SK-N-MC (cell line): ENCODE measurements at regions not wholly inside any gene's neighbourhood (a gene's known extent, or its start where the extent isn't known, plus 50 kb on each side); places are given as distances from the start of the nearest gene placed in this dataset.
"Not testable (repeated sequence)": the region's sequence is repeated elsewhere in the genome, so short reads cannot be mapped to it uniquely, and the experiment has no call there.

Experiments
- DNase-seq: peaks from one replicate; pipeline ENCODE4 v3.0.0-alpha.2; 2011; ENCODE audit warnings: low read depth, low spot score
- H3K27ac ChIP-seq: fragments of 200-600 bp; sonication (generic); 2 replicates; pipeline ENCODE4 v1.5.1; 2016; ENCODE audit warnings: mixed run types
- H3K36me3 ChIP-seq: fragments of 200-600 bp; sonication (generic); 2 replicates; pipeline ENCODE4 v1.6.1; 2017; ENCODE audit warnings: antibody characterized with exemption, low read length, mixed read lengths; ENCODE audit not compliant: insufficient read depth
- H3K4me3 ChIP-seq: fragments of 200-600 bp; sonication (generic); 2 replicates; pipeline ENCODE4 v1.5.1; 2016
- H3K9ac ChIP-seq: fragments of 200-600 bp; sonication (generic); 2 replicates; pipeline ENCODE4 v1.8.0; 2017; ENCODE audit warnings: mixed run types, mixed read lengths; ENCODE audit not compliant: insufficient read length
- H3K9me3 ChIP-seq: fragments of 200-600 bp; sonication (generic); 2 replicates; pipeline ENCODE4 v1.6.1; 2017; ENCODE audit warnings: low read depth, mild to moderate bottlenecking, antibody characterized with exemption, low read length, moderate library complexity, mixed read lengths
- EZH2 ChIP-seq: fragments of 200-600 bp; sonication (generic); IDR thresholded peaks from one replicate; pipeline ENCODE4 v1.6.1; 2017; ENCODE audit warnings: antibody characterized with exemption
- FOXP2 ChIP-seq: optimal IDR thresholded peaks from 2 replicates; pipeline ENCODE3; 2011; ENCODE audit warnings: mild to moderate bottlenecking, moderate library complexity; ENCODE audit not compliant: insufficient read depth; ENCODE audit errors: extremely low read length, control extremely low read depth
- POLR2AphosphoS5 ChIP-seq: IDR thresholded peaks from 2 replicates; pipeline ENCODE4 v1.6.1; 2012; ENCODE audit warnings: mild to moderate bottlenecking, low read depth, low read length, borderline replicate concordance

- TF ChIP-seq EZH2 (no peak), FOXP2 (no peak), POLR2AphosphoS5 (no peak)
- Histone ChIP-seq H3K36me3 (no peaks in the 10 kb centered on the region), H3K27ac (no peak overlapping the region), H3K9ac (no peak overlapping the region), H3K9me3 (no peaks in the 10 kb centered on the region), H3K4me3 (no peak overlapping the region)
- no peak for DNase-seq
Measured at GRCh38 chr11:104783241-104783640, 115.0 kb downstream of the CASP12 start.

DNA sequence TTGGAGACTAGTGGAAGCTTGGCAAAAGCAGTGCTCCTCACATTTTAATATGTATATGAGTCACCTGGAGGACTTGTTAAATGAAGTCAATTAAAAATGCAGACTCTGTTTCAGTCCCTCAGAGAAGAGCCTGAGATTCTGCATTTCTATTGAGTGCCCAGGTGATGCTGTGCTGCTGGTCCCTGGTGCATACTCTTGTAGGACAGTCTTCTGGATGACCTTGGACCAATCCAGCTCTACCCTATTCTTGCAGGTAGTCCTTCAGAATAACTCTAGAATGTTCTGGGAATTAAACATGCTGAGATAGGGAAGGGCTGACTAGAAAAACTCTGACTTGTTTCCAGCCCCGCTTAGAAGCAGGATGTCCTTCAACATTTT, 115.9 kb downstream of the CASP12 start:
- Histone ChIP-seq H3K27ac (no peak overlapping the region), H3K9me3 (no peaks in the 10 kb centered on the region), H3K9ac (no peak overlapping the region), H3K4me3 (no peak overlapping the region), H3K36me3 (no peaks in the 10 kb centered on the region)
- DNase-seq = no peak
- TF ChIP-seq FOXP2 = no peak
- TF ChIP-seq EZH2 = no peak
- TF ChIP-seq POLR2AphosphoS5 = no peak

GRCh38 chr11:104781719-104782376, 116.4 kb downstream of the CASP12 start:
- no peak for TF ChIP-seq FOXP2
- no peak for TF ChIP-seq POLR2AphosphoS5
- TF ChIP-seq EZH2 = no peak
- Histone ChIP-seq H3K9ac (no peak overlapping the region), H3K27ac (no peak overlapping the region), H3K9me3 (no peaks in the 10 kb centered on the region), H3K4me3 (no peak overlapping the region), H3K36me3 (no peaks in the 10 kb centered on the region)
- no peak for DNase-seq

DNA sequence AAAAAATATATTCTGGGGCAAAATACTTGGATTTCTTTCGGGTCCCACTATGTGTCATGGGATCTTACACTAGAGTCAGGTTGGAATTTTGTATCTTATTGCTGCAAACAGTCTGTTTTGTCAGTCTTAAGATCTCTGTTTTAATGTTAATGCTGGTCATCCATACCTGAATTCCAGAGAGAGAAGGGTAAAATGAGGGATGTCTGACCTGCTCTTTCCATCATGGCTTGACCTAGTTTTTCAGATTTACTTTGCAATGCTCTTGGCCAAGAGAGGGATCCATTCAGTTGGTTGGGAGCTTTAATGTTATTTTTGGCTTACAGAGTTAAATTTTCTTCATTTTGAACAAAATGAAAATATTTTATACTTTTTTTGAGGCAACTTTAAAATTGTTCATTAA, 117.2 kb downstream of the CASP12 start:
- TF ChIP-seq EZH2 = no peak
- TF ChIP-seq POLR2AphosphoS5 = no peak
- TF ChIP-seq FOXP2 = no peak
- no peak for DNase-seq
- Histone ChIP-seq H3K27ac (no peak overlapping the region), H3K4me3 (no peak overlapping the region), H3K9ac (no peak overlapping the region), H3K36me3 (no peaks in the 10 kb centered on the region), H3K9me3 (no peaks in the 10 kb centered on the region)

DNA sequence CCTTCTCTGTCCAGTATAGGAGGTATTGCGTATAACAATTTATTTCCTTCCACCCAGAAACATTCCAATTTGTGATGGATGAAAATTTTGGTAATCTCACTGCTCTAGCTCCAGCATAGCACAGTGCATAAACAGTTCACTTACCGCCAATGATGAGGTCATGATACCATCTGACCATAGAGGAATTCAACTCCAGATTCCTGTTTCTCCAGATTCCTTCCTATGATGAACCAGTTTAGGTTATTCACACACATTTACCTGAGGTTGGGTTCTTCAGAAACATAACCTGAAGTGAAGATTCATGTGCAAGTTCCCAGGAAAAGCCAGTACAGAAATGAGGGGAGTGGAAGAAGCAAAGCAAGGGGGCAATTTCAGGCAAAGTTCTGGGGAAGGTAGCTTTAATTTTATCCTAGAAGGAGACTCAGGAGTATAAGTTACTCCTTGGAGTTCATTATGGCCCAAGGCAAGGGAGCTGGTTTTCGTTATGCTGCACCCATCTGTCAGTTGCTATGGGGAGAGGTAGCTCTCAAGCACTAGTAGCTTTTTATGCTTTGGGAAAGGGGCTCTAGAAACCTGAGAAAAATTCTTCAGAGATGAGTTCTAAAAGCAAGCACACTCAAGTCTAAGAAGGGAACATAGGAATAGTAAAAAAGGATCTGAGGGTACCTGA, 121.6 kb downstream of the CASP12 start:
- no peak for DNase-seq
- no peaks in the 10 kb centered on the region for H3K36me3 ChIP-seq
- TF ChIP-seq POLR2AphosphoS5 = no peak
- TF ChIP-seq FOXP2 = no peak
- TF ChIP-seq EZH2 = no peak
- H3K27ac ChIP-seq = no peak overlapping the region
- no peaks in the 10 kb centered on the region for H3K9me3 ChIP-seq
- no peak overlapping the region for H3K9ac ChIP-seq
- H3K4me3 ChIP-seq = no peak overlapping the region

GRCh38 chr11:104774578-104774977, 123.7 kb downstream of the CASP12 start:
- Histone ChIP-seq H3K27ac (no peak overlapping the region), H3K4me3 (no peak overlapping the region), H3K36me3 (no peaks in the 10 kb centered on the region), H3K9ac (no peak overlapping the region), H3K9me3 (no peaks in the 10 kb centered on the region)
- TF ChIP-seq FOXP2 (no peak), POLR2AphosphoS5 (no peak), EZH2 (no peak)
- no peak for DNase-seq

GRCh38 chr11:104772806-104773241, 125.4 kb downstream of the CASP12 start:
- peak overlapping the region; percentile 16; the same call in 1 of the 2 replicates for H3K4me3 ChIP-seq
- no peak overlapping the region for H3K9ac ChIP-seq
- H3K9me3 ChIP-seq = no peaks in the 10 kb centered on the region
- no peaks in the 10 kb centered on the region for H3K36me3 ChIP-seq
- H3K27ac ChIP-seq = 0 out of 2 replicates have a peak overlapping the region, but pooled peaks have one; percentile 20
- DNase-seq = peak; percentile 91
- peak; percentile 67 for TF ChIP-seq FOXP2
- TF ChIP-seq POLR2AphosphoS5 = peak; percentile 46; the same call in 1 of the 2 replicates
- no peak for TF ChIP-seq EZH2

DNA sequence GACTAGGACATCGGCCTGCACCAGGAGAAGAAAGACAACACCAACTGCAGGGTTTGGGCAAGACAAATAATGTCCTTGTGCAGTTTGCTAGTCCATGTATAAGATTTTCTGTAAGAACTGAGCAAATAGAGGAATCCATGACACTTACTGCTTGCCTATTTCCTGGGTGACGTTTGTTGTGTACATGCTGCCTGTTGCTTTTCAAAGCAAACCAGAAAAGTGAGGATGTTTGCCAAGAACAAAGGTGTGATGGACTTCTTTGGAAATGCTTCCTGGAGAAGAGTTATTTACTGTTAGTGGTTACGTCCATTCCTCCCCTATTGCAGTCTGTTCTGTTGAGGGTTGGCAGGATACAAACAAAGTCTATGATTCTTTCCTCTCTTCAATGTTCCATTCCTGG, 126.5 kb downstream of the CASP12 start:
- no peak for TF ChIP-seq EZH2
- Histone ChIP-seq H3K9me3 (no peaks in the 10 kb centered on the region), H3K36me3 (no peaks in the 10 kb centered on the region), H3K27ac (no peak overlapping the region), H3K4me3 (no peak overlapping the region), H3K9ac (no peak overlapping the region)
- DNase-seq = no peak

DNA sequence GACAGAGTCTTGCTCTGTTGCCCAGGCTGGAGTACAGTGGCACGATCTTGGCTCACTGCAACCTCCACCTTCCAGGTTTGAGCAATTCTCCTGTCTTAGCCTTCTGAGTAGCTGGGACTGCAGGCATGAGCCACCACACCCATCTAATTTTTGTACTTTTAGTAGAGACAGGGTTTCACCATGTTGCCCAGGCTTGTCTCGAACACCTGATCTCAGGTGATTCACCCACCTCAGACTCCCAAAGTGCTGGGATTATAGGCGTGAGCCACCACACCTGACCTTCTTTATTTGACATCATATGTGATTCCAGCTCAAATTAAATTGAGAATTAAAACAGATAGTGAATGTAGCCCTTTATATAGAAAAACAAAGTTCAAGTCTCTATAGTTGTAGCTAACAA, 127.2 kb downstream of the CASP12 start:
- not testable (repeated sequence) for DNase-seq

More for the DNA sequence above, 127.2 kb downstream of the CASP12 start:
- not testable (repeated sequence) for H3K27ac ChIP-seq, H3K4me3 ChIP-seq, H3K9me3 ChIP-seq, H3K36me3 ChIP-seq, H3K9ac ChIP-seq
